HG03432 (cell line): ENCODE measurements at regions not wholly inside any gene's neighbourhood (a gene's known extent, or its start where the extent isn't known, plus 50 kb on each side); places are given as distances from the start of the nearest gene placed in this dataset.
A peak's percentile ranks its signal among the peaks of the same experiment; 100 is the strongest.
"Not testable (repeated sequence)": the region's sequence is repeated elsewhere in the genome, so short reads cannot be mapped to it uniquely, and the experiment has no call there.

Experiments used
- ATAC-seq: cut with Tn5 transposase; IDR thresholded peaks from one replicate; pipeline ENCODE4 v1.9.1; 2021; ENCODE audit warnings: mild to moderate bottlenecking, moderate library complexity; ENCODE audit not compliant: unreplicated experiment

- no peak for ATAC-seq
These were observed 50.9 kb upstream of the OLIG3 start for GRCh38 chr6:137545073-137545472.

DNA sequence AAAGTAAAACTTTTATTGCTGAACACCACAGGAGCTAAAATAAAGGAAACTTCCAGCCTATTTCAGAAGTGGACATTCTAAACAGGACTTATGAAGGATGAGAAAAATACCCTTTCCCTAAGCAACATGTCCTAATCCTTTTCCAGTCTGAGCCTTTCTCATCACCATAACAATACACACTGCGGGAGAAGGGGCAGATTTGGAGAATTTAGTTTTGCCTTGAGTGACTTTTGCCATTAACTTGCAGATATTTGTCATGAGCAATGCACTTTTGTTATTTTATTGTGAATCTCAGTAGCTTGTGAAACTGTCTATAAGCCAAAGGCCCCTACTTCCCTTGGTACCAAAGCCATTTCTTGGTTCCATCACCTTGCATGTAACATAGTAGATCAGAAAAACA, 53.0 kb upstream of the OLIG3 start:
- ATAC-seq = no peak

DNA sequence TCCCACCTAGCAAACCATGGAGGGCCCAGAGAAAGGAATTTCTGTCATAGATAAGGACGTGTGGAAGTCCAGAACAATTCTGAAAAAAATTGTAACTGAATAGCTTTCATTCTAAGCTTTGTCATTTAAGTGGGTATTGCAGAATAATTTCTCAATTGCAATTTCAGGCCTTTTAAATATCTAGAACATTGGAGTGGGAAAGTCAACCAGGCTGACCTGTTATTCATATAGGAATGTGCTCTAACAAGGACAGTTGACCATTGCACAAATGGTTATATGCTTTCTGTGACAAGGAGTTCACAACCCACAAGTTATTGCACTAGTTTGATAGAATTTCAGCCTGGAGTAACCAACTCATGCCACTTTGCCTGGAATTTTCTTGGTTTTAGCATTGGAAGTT, 53.4 kb upstream of the OLIG3 start:
- ATAC-seq = no peak

DNA sequence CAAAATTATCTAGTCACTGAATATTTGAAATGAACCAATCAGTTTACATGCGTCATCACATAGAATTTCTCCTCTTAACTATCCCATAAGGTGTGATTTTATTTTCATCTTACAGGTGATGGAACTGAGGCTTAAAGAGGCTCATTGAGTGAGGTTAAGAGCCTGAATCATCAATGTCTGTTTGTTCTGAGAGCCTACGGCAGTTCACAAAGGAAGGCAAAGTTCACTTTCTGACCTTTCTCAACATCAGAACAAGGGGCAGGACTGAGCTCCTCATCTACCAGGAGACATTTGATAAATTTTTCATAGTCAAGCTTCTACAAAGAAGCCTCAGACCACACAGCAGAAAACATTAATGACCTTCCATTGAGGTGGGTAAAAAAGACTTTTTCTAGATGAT, 54.9 kb upstream of the OLIG3 start:
- no peak for ATAC-seq

- no peak for ATAC-seq
These were observed 56.3 kb upstream of the OLIG3 start for GRCh38 chr6:137550535-137550934.

DNA sequence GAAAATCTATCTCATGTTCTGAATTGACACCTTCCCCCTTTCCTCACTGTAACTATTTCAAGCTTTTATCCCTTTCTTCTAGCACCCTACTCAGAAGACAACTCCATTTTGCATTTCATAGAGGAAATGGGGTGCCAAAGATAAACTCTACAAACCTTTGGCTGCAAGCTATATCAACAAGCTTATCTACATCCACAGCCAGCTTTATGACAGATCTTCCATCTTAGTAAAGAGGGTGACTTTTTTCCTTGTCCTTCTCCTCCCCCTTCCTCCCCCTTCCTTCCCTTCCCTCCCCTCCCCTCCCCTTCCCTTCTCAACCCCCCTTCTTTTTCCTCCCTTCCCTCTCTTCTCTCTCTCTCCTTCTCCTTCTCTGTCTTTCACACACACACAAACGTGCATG, 58.0 kb upstream of the OLIG3 start:
- ATAC-seq = no peak

GRCh38 chr6:137552809-137553208, 58.6 kb upstream of the OLIG3 start:
- no peak for ATAC-seq

DNA sequence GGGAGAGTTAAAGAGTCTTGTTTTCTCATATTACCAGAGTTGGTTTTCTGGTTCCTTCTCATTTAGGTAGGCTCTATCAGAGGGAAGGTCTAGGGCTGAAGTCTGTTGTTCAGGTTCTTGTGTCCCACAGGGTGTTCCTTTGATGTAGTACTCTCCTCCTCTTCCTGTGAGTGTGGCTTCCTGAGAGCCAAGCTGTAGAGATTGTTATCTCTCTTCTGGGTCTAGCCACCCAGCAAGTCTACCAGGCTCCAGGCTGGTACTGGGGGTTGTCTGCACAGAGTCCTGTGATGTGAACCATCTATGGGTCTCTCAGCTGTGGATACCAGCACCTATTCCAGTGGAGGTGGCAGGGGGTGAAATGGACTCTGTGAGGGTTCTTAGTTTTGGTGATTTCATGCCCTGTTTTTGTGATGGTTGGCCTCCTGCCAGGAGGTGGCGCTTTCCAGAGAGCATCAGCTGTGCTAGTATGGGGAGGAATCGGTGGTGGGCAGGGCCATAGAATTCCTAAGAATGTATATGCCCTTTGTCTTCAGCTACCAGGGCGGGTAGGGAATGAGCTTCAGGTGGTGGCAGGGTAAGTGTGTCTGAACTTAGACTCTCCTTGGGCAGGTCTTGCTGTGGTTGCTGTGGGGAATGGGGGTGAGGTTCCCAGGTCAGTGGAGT, 65.5 kb upstream of the OLIG3 start:
- ATAC-seq = not testable (repeated sequence)

DNA sequence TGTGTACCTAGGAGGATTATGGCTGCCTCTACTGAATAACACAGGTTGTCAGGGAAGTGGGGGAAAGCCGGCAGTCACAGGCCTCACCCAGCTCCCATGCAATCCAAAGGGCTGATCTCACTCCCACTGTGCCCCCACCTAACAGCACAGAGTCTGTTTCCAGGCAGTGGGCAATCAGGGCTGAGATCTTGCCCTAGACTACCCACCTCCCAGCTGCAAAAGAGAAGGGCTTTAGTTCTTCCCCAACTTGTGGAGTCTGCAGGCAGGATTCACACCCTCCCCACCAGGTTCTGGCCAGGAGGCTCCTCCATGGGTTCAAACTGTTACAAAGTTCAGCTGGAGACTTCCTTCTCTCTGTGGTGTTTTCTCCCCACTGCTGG, 66.0 kb upstream of the OLIG3 start:
- no peak for ATAC-seq

DNA sequence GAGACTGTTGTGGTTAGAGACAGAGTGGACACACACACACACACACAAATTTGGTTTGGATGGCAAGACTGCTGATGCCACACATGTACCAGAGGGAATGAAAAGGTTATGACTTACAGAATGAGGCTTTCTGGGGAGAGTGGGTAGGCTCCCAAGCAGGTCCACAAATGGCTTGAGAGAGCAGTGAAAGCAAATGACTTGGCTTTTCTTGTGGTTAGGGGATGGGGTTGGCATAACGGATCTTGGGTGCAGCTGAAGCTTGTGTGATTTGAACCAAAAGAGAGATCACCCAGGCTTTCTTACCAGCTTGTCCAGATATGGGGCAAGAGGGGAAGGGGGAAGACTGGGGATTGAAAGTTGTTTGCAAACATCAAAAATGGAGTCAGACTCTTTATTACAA, 73.9 kb upstream of the OLIG3 start:
- ATAC-seq = no peak

GRCh38 chr6:137570393-137570792, 76.2 kb upstream of the OLIG3 start:
- ATAC-seq = no peak

DNA sequence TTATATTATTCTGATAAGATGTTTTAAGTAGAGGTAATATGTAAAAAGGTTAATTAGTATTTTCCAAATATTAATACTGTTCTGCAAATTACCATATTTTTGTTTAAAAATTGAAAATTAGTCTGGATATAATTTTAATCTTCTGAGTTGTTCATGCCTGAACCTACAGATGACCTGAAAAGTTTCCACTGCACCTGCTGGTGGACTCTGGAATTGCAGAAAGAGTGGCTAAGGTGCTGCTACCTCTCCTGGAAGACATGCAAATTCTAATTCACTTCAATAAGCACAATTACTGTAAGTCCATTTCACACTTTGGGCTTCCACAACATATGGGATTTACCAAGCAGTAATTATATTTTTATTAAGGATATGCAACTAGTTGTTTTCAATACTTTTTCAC, 77.7 kb upstream of the OLIG3 start:
- ATAC-seq = peak; percentile 67

- ATAC-seq = no peak
These were observed 79.5 kb upstream of the OLIG3 start for GRCh38 chr6:137573739-137574138.

DNA sequence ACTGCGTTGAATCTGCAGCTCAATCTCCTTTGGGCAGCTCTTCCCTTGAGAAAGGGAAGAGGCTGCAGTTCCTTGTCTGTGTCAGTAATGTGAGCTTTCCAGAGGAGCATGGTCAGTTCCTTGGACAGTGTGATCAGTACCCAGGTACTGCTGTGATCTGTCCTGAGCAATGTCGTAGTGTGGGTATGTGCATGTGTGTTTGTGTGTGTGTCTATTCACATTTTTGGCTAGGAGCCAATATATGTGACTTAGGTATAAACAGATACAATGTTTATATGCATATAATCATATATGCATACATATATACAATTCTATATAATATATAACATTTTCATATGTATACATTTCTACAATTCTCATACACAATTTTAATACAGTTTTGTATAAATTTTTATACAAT, 85.4 kb upstream of the OLIG3 start:
- ATAC-seq = no peak

DNA sequence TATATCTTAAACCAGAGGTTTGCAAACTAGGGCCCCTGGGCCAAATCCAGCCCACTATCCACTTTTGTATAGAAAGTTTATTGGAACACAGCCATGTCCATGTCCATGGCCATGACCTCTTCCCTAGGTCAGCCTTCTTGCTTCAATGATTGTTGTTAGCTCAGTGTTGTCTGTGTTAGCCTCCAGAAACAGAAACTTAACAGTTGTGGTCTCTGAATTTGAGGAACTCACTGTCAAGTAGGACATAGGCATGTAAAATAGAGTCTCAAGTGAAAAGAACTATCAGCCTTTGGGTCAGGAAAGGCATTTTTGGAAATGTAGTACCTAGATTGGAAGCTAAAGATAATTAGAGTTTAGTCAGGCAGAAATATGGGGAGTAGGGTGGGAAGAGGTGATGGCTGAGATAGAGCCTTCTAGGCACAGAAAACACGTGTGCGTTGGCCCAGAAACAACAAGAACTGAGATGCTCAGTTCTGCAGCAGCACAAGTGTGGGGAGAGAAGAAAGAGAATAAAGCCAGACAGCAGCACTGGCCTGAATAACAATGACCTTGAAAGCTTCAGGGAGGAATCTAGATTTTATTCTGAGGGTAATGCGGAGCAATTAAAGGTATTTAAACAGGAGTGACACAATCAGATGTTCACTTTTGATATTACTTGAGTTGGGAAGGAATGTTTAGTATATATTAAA, 87.0 kb upstream of the OLIG3 start:
- ATAC-seq = no peak

DNA sequence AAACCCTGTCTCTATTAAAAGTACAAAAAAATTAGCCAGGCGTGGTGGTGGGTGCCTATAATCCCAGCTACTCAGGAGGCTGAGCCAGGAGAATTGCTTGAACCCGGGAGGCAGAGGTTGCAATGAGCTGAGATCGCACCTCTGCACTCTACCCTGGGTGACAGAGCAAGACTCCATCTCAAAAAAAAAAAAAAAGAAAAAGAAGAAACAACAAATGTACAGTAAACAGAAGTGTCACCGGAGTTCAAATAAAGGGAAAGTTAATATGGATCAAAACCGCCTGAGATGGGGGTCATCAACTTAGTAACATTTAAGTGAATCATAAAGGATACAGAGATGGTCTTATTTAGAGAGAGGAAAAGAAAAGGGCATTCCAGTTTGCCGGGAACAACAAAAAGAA, 89.3 kb upstream of the OLIG3 start:
- ATAC-seq = not testable (repeated sequence)

- ATAC-seq = no peak
These were observed 94.3 kb upstream of the OLIG3 start for GRCh38 chr6:137588472-137588871.

DNA sequence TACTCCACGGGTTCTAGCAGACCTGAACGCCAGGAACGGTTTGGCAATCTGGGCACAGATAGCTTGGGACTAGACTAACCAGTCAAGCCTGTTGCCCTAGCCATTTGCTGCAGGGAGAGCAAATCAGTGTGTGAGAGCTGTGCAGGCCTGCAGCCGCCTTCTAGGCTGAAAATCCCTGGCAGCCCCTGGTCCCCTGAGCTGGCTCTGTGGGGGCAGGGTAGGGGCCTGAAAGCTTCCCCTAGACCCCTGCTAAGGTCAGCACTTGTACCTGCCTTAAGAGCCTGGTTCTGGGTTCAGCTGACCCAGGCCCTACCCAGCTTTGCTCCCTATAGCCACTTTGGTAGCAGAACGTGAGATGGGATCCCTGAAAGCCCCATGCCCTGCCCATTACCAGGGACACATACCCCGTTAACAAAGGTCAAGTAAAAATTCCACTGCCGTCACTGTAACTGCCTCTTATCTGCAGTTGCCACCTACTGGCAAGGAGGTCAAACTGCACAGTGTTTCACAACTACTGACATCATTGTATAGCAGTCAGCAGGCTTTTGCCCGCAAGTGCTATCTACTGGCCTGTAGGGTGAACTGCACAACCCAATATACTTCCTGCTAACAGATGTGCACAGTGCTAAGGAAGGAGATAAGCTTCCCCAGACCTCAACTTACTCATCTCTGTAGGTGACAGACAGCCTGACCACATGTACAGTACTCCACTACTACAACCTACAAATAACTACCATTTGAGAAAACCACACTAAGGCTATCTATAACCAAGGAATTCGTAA, 95.1 kb upstream of the OLIG3 start:
- ATAC-seq = peak; percentile 99

DNA sequence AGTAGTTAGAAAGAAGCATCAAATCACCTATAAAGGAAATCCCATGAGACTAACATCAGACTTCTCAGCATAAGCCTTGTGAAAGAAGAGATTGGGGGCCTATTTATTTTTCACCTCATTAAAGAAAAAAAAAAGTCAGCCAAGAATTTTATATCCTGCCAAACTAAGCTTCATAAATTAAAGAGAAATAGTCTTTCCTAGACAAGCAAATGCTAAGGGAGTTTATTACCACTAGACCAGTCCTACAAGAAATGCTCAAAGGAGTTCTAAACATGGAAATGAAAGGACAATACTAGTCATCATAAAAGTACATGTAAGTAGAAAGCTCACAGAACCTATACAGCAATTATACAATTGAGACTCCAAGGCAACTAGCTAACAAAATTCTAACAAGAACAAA, 96.5 kb upstream of the OLIG3 start:
- ATAC-seq = no peak

DNA sequence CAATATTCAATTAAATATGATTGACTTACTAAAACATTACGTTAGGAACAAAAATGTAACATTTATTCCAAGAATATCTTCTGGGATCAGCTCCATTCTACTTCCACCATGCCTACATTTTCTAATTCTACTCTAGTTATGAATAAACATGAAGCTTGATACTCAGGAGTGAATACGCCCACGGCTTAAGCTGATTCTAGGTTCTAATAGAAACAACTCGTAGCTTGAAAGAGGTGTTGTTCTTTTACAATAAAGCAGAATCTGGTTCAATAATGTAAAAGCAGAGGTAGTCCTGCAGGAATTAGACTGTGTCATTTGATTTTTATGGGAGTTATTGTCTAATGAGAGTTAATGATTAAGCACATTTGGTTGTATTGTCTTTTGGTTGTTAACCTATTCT, 107.3 kb upstream of the OLIG3 start:
- ATAC-seq = no peak

DNA sequence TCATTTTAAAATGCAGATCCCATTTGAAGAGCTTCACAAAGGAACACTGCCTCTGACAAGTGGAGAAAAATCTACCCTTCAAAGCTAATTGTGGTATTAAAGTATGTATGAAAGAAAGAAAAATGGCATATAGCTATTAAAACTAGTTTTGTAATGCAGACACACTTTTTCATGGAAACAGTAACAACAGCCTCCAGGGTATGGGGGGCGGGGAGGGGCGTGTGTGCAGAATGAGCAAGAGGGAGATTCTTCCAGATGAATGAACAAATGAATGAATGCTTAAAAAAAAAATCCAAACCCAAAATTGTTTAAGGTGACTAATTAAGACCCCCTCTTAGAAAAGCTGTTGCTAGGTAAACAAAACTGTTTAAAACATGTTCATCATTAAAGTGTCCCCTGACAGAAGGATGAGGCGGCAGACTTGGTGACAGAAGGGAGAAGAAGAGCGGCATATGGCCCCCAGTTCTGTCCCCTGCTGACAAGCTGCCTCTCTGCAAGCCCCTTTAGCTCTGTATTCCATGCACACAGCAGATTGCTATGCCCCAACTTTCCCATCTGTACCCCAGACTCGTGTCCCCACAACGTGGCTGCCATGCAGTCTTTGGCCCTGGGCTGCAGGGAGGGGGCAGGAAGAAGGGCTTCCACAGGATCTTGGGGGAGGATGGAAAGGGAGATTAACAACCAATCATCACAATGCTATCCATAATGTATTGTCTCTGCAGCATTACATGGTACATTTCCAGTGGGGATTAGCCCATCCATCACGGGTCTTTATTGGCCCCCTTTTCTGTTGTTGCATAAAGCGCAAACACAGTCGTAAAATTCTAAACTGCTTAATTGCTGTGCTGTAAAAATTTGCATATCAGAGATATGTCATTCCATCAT, 108.4 kb upstream of the OLIG3 start:
- ATAC-seq = no peak
